HS-5 (cell line): ENCODE measurements at regions not wholly inside any gene's neighbourhood (a gene's known extent, or its start where the extent isn't known, plus 50 kb on each side); places are given as distances from the start of the nearest gene placed in this dataset.

Experiments used
- DNase-seq: peaks from one replicate; pipeline ENCODE4 v3.0.0-alpha.2; 2012; ENCODE audit warnings: low read depth

- DNase-seq, result no peak
These were observed 81.9 kb upstream of the TNS3 start for GRCh38 chr7:47663851-47664250.

DNA sequence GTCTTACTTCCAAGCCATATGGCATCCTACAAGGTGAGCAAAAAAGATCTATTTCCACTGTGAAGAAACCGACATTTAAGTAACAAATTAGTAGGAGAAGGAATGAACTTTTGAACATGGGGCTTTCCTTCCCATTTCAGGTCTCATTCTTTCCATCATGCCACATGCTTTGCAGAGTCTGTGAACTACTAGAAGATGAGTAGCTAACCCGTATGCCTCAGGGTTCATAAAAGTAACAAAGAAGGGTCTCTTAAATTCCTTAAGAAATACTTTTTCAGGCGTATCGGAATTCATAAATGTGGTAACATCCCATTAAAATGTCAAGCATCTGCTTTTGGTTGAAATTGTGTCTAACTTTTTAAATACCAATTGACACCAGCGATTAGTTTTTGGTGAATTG is 81.3 kb upstream of the TNS3 start:
- no peak for DNase-seq

DNA sequence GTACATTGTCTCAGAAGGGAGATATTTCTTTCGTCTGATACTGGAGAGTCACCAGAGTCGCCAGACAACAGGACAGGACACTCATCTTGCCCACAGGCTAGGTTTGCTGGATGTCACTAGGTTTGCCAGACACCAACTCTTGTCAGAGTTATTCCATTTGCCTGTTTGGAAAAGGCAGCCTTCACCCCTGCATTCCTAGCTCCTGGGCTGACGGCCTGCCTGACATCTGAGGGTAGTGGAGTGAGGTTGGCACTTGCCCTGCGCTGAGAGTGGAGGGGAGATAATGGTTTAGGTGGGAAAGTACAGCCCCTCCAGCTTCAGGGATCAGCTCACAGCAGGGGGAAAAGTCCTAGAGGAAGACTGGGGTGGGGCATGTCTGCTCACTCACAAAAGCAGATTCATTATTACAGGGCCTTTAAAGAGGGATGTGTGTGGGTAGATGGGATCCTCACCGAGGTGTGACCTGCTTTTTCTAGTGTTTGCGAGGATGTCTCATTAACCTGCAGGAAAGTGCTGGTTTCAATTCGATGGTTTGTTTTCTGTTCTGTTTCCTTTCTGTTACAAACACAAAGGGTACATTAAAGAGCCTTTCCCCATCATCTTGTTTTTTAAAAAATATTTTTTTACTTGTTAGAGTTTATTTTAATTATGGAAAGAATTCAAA is 79.3 kb upstream of the TNS3 start:
- no peak for DNase-seq

GRCh38 chr7:47659664-47660462 is 78.0 kb upstream of the TNS3 start:
- no peak for DNase-seq

DNA sequence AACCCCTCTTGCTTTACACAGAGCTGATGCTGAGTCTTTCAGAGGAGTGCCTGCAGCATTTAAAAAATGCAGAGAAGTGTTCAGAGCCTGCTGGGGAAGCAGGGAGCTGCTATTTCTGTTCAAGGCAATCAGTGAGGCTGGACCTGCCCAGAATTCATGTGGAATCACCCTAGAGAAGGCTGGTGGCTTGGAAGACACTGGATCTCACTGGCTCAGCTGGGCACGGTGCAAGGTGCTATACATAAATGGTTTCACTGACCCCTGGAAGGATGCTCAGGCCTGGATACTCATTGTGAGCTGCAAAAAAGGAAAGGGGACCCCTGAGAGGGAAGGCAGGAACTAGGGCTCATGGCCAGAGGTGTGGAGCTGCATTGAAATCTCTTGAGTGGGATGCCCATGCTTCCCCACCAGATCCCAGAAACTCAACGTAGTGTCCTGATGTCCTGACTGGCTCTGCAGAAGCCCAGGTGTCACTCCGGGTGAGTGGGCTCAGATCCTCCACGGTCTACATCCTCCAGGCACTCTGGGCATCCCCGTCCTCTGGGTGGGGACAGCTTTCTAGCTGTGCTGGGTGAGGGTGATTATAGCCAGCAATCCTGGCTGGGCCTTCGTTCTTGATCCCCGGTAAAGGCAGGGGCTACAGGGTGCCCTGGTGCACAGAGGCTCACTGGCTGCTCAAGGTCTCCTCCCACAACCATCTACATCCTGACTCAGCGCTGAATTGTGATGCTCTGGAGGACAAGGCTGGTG is 77.2 kb upstream of the TNS3 start:
- DNase-seq, result no peak

- no peak for DNase-seq
These were observed 75.2 kb upstream of the TNS3 start for GRCh38 chr7:47657126-47657525.

- no peak for DNase-seq
These were observed 72.9 kb upstream of the TNS3 start for GRCh38 chr7:47654672-47655298.

DNA sequence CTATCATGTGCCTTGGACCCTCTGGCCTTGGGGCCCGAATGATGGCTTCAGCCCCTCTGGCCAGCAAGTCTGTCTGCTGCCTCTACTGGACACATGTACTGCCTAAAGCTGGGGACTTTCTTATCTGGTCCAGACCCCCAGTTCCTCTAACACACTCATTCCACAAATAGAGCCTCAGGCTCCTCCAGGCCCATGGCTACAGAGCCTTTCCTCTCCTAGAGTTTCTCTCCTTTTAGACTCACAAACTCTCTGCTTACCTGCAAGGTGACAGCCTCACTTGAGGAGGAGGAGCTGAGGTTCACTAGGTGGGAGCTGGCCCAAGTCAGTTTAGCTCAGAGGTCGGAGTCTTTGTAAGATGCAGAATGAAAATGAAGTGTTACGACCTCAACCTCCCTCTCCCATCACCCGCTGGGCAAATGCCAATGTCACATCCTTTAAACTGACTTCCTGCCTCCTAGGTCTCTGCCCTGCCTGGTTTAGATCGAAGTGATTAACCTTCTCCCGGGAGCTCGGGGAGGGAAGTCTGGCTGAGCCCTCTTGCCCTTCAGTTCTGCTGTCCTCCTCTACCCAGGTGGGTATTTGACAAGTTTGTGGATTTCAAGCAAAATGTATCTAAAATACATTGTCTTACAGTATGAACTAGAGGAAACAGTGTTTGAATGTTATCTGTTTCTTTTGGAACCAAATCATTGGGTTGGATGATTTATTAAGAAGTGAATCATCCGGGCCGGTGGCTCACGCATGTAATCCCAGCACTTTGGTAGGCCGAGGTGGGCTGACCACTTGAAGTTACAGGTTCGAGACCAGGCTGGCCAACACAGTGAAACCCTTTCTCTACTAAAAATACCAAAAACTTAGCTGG is 71.9 kb upstream of the TNS3 start:
- no peak for DNase-seq

DNA sequence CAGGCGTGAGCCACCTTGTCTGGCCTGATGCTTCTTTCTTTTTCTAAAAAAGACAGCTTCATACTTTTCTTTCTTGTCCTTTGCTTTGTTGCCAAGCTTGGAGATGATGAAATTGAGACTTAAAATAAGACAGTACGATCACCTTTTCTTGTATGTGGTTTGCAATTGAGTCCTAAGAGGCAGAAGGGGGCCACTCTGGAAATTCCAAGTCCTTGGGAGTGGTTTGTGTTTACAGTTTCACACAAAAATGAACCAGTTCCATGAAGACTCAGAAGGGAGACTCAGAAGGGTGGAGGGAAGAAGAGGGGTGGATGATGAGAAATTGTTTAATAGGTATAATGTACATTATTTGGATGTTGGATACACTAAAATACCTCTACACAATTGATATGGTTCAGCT is 70.7 kb upstream of the TNS3 start:
- DNase-seq, result no peak

DNA sequence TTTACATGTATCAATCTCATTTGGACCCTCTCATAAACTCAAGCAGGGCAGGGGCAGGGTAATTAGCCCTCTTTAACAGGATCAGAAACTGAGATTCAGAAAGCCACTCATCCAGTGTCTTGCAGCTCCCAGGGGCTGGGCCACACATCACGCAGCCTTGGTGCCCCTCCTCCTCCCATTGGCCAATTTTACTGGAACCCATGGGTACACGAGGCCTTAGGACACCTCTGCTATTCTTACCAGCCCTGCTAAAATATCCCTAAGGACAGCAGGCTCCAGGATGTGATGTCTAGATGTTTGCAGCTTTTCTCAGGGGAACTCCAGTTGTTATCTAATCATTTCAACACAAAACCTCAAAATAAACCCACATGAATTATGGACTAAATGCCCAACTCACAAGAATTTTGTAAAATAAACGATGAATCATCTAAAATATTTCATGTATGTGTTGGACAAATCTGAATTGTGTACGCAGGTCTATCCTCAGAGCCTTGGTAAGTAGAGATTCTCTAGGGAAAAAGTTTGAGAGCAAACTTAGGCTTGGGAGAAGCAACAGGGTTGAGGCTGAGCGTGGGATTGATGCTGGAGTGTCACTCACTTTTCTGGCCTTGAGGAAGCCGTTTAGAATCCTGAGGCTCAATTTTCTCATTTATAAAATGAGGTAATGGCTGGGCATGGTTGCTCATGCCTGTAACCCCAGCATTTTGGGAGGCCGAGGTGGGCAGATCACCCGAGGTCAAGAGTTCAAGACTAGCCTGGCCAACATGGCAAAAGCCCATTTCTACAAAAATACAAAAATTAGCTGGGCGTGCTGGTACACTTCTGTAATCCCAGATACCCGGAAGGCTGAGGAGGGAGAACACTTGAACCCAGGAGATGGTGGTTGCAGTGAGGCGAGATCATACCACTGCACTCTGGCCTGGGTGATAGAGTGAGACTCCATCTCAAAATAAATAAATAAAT is 69.7 kb upstream of the TNS3 start:
- DNase-seq, result peak; percentile 95

- no peak for DNase-seq
These were observed 68.0 kb upstream of the TNS3 start for GRCh38 chr7:47649919-47650318.

- DNase-seq, result no peak
These were observed 66.5 kb upstream of the TNS3 start for GRCh38 chr7:47648275-47648925.

DNA sequence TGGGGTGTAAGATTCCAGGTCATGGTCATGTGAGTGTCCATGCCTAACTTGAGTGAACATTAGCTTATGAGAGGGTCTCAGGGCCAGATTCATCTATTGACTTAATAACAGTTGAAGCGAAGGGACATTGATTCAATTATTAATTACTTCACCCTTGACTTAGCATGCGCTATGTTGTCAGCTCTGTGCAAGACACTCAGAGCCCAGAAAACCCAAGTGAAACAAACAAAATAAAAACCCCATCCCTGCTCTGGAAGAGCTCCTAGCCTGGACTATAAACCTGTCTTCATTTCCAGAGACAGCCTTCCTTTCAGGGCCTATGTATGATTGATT is 66.0 kb upstream of the TNS3 start:
- DNase-seq, result no peak

GRCh38 chr7:47647181-47647917 is 65.4 kb upstream of the TNS3 start:
- DNase-seq, result no peak

DNA sequence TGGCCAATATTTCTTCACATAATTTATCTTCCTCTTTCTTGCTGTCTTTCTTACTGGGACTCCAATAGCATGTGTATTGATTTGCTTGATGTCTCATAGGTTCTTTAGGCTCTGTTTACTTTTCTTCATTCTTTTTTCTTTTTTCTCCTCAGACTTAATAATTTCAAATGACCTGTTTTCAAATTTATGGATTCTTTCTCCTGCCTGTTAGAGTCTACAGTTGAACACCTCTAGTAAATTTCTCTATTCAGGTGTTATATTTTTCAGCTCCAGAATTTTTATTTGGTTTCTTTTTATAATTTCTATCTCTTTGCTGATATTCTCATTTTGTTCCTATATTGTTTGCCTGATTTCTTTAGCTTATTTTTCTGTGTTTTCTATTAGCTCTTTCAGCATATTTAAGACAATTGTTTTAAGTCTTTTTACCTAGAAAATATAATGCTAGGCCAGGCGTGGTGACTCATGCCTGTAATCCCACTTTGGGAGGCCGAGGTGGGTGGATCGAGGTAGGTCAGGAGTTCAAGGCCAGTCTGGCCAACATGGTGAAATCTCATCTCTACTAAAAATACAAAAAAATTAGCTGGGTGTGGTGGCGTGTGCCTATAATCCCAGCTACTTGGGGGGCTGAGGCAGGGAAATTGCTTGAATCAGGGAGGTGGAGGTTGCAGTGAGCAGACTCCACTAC is 61.9 kb upstream of the TNS3 start:
- DNase-seq, result no peak

- DNase-seq, result no peak
These were observed 58.4 kb upstream of the TNS3 start for GRCh38 chr7:47640265-47640664.

DNA sequence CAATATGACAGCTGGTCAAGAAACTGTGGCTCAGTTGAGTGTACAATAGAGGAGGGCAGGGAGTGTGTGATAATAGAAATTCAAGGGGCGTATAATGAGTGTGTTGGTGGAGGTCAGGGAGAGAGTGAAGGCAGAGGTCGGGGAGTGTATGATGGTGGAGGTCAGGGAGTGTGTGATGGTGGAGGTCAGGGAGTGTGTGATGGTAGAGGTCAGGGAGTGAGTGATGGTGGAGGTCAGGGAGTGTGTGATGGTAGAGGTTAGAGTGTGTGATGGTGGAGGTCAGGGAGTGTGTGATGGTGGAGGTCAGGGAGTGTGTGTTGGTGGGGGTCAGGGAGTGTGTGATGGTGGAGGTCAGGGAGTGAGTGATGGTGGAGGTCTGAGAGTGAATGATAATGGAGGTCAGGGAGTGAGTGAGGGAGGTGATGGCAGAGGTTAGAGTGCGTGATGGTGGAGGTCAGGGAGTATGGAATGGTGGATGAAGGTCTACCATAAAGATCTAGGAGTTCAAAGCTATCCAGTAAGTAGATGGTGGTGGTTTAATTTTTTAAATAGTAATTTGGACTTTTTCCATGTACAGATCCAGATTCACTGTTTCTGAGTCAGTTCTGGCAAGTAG is 57.7 kb upstream of the TNS3 start:
- DNase-seq, result no peak

DNA sequence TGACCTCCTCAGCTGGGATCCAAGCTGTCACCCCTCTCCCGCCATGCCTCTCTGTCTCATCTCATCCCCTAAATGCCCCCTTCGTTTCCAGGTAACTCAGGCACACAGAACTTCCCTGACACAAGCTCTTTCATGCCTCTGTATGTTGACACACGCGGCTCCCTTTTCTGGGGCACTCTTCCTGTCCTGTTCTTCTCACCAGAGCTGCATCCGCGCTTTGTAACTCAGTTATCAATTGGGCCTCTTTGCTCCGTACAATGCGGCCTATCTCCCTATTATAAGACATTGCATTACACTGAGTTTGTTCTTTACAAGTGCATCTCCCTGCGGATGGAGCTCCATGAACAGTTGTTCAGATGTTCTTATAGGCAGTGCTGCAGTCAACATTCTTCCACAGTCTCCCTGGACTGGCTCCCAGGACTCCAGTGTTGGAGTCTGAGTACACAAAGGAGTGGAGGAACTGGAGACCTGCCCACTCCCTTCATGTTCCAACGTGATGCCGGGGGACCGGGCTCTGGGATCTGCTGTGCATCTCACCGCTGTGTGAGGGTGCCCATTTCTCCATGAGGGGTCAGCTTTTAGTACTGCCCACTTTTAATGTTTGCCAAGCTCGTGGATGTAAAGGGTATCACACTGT is 56.9 kb upstream of the TNS3 start:
- no peak for DNase-seq
